ENCODE measurements at regions not wholly inside any gene's neighbourhood (a gene's known extent, or its start where the extent isn't known, plus 50 kb on each side); places are given as distances from the start of the nearest gene placed in this dataset.
"Not testable (repeated sequence)": the region's sequence is repeated elsewhere in the genome, so short reads cannot be mapped to it uniquely, and the experiment has no call there.

DNA sequence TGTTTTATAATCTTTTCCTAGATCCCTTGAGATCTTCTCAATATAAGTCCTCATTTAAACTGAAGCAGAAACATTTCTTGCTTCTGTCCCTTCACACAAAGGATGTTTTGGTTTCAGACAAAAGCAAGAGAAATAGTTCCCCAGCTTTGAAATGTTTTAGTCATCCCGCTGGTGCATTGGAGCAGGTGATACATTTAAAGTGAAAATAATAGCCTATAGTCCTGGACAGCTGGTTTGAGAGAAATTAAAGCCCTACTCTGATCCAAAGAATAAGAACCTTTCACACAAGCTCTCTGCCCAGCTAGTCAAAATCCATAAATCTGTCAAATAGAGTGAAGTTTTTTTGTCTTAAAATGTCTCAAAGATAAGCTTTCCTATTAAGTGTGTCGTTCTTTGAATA lies 79.4 kb downstream of the LUZP4 start:
- no peaks in the 10 kb centered on the region for H3K27me3 ChIP-seq (ENCODE audit: control insufficient read depth in 3 of 3, insufficient read depth in 3 of 3, low read length in 3 of 3)

DNA sequence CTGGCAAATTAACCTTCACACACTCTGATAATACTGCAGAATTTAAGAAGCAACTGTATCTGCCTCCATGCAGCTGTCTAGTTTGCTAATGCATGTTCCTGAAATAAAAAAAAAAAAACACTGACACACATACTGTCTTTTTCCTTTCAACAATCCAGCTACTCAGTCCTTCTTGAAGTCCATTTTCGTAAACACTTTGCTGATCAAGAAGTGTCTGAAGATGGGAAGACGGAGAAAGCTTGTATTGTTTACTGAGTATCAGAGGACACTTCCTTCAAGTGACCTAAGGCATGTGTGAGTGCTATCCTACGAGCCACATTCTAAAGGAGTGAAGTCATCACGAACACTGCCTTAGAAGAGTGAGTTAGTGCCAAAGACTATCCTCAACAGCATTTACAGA lies 82.6 kb downstream of the LUZP4 start:
- no peaks in the 10 kb centered on the region for H3K9me3 ChIP-seq (ENCODE audit: control insufficient read depth in 3 of 3, low read length in 3 of 3)
- no peaks in the 10 kb centered on the region for H3K27me3 ChIP-seq (ENCODE audit: control insufficient read depth in 3 of 3, insufficient read depth in 3 of 3, low read length in 3 of 3)
- no peak overlapping the region for H3K4me3 ChIP-seq (ENCODE audit: low read length in 3 of 3)
- no peaks in the 10 kb centered on the region for H3K36me3 ChIP-seq (ENCODE audit: control insufficient read depth in 3 of 3, insufficient read depth in 3 of 3, low read length in 3 of 3)
- peaks cover 0 to 4% (median 4%) of the 10 kb centered on the region in 3 donors for H3K4me1 ChIP-seq (ENCODE audit: control insufficient read depth in 3 of 3, insufficient read depth in 3 of 3, low read length in 3 of 3)
- no peak overlapping the region for H3K27ac ChIP-seq (ENCODE audit: low read depth, low read length)
- no peak overlapping the region for H3K9ac ChIP-seq (ENCODE audit: low read depth in 1 of 3, low read length in 3 of 3)

More for the DNA sequence above, 79.4 kb downstream of the LUZP4 start:
- Histone ChIP-seq H3K4me1 (ENCODE audit: control insufficient read depth in 3 of 3, insufficient read depth in 3 of 3, low read length in 3 of 3) (peaks cover 0 to 4% (median 4%) of the 10 kb centered on the region in 3 donors), H3K36me3 (ENCODE audit: control insufficient read depth in 3 of 3, insufficient read depth in 3 of 3, low read length in 3 of 3) (no peaks in the 10 kb centered on the region), H3K9ac (ENCODE audit: low read depth in 1 of 3, low read length in 3 of 3) (no peak overlapping the region), H3K9me3 (ENCODE audit: control insufficient read depth in 3 of 3, low read length in 3 of 3) (no peaks in the 10 kb centered on the region), H3K4me3 (ENCODE audit: low read length in 3 of 3) (no peak overlapping the region), H3K27ac (ENCODE audit: low read depth, low read length) (no peak overlapping the region)

DNA sequence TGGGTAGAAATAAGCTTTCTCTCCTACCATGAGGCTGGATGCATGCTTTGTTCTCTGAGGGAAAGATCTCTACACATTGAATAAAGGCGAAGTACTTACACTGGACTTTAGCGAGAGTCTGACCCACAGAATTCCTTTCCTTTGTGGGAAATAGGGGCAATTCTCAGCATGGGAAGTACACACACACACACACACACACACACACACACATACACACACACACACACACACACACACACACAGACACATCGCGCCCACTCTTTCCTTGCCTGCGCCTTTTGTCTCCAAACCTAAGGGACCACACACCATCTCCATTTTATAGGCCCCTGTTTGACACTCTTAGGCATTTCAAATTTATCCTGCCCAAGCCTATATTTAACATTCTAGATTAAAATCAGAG lies 83.8 kb downstream of the LUZP4 start:
- no peaks in the 10 kb centered on the region for H3K27me3 ChIP-seq (ENCODE audit: control insufficient read depth in 3 of 3, insufficient read depth in 3 of 3, low read length in 3 of 3)
- H3K4me1 ChIP-seq (ENCODE audit: control insufficient read depth in 3 of 3, insufficient read depth in 3 of 3, low read length in 3 of 3): peaks cover 0 to 4% (median 4%) of the 10 kb centered on the region in 3 donors
- H3K9me3 ChIP-seq (ENCODE audit: control insufficient read depth in 3 of 3, low read length in 3 of 3): no peaks in the 10 kb centered on the region
- no peak overlapping the region for H3K4me3 ChIP-seq (ENCODE audit: low read length in 3 of 3)
- no peak overlapping the region for H3K9ac ChIP-seq (ENCODE audit: low read depth in 1 of 3, low read length in 3 of 3)
- H3K36me3 ChIP-seq (ENCODE audit: control insufficient read depth in 3 of 3, insufficient read depth in 3 of 3, low read length in 3 of 3): no peaks in the 10 kb centered on the region
- no peak overlapping the region for H3K27ac ChIP-seq (ENCODE audit: low read depth, low read length)

DNA sequence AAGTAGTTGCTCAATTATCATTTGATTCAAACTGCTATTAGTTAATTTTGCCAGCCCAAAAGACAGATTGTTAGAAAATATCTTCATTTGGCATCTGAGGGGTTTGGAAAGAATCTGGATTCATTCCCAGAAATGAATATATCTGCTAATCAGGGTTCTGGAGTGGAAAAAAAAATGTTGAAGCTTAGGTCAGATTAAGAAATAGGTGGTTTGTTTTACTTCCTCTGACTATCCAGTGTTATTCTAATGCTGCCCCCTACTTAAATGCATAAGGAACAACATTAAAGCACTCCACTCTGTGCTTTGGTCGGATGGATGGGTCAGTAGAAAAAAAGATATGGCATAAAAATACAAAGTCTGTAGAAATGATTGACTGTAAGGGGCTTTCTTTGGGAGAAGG lies 89.0 kb downstream of the LUZP4 start:
- Histone ChIP-seq H3K27ac (ENCODE audit: low read depth, low read length) (no peak overlapping the region), H3K9ac (ENCODE audit: low read depth in 1 of 3, low read length in 3 of 3) (no peak overlapping the region), H3K27me3 (ENCODE audit: control insufficient read depth in 3 of 3, insufficient read depth in 3 of 3, low read length in 3 of 3) (no peaks in the 10 kb centered on the region)

DNA sequence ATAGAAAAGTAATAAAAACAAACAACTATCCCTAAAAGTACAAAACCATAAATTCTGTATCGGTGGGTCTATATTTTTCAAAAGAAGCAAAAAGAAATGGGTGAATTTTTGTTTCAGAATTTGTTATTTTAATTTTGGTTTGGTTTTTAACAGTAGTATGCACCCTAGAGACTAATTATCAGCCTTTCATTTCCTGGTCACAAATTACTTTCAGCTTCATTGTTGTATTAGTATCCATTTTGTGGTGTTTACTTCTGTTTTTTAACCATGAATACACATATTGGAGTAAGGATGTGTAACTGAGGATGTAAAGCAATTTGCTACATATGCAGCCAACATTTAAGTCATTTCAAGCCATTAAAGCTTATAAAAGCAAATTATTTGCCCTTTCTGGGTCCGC lies 97.8 kb downstream of the LUZP4 start:
- Histone ChIP-seq H3K4me1 (ENCODE audit: control insufficient read depth in 3 of 3, insufficient read depth in 3 of 3, low read length in 3 of 3) (no peaks in the 10 kb centered on the region), H3K27ac (ENCODE audit: low read depth, low read length) (no peak overlapping the region), H3K9ac (ENCODE audit: low read depth in 1 of 3, low read length in 3 of 3) (no peak overlapping the region), H3K4me3 (ENCODE audit: low read length in 3 of 3) (no peak overlapping the region), H3K27me3 (ENCODE audit: control insufficient read depth in 3 of 3, insufficient read depth in 3 of 3, low read length in 3 of 3) (no peaks in the 10 kb centered on the region), H3K36me3 (ENCODE audit: control insufficient read depth in 3 of 3, insufficient read depth in 3 of 3, low read length in 3 of 3) (no peaks in the 10 kb centered on the region), H3K9me3 (ENCODE audit: control insufficient read depth in 3 of 3, low read length in 3 of 3) (no peaks in the 10 kb centered on the region)

More for the DNA sequence above, 89.0 kb downstream of the LUZP4 start:
- H3K4me3 ChIP-seq (ENCODE audit: low read length in 3 of 3): no peak overlapping the region
- H3K9me3 ChIP-seq (ENCODE audit: control insufficient read depth in 3 of 3, low read length in 3 of 3): no peaks in the 10 kb centered on the region
- H3K4me1 ChIP-seq (ENCODE audit: control insufficient read depth in 3 of 3, insufficient read depth in 3 of 3, low read length in 3 of 3): no peaks in the 10 kb centered on the region
- no peaks in the 10 kb centered on the region for H3K36me3 ChIP-seq (ENCODE audit: control insufficient read depth in 3 of 3, insufficient read depth in 3 of 3, low read length in 3 of 3)

DNA sequence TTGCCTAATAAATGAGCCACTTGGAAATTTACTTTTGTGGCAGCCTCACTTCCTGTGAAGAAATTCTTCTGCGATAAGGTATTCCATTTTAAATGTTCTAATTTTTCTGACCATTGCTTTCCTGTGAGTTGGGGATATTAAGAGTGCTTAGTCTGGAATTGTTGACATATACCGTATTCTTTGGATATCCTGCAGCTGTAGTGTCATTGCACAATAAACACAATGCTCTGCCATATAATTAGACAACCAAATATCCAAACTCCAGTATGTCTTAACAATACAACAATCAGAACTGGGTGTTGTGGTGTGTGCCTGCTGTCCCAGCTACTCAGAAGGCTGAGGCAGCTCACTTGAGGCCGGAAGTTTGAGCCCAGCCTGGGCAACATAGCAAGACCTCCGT lies 99.4 kb downstream of the LUZP4 start:
- Histone ChIP-seq H3K4me1 (ENCODE audit: control insufficient read depth in 3 of 3, insufficient read depth in 3 of 3, low read length in 3 of 3) (no peaks in the 10 kb centered on the region), H3K27me3 (ENCODE audit: control insufficient read depth in 3 of 3, insufficient read depth in 3 of 3, low read length in 3 of 3) (no peaks in the 10 kb centered on the region), H3K4me3 (ENCODE audit: low read length in 3 of 3) (no peak overlapping the region), H3K36me3 (ENCODE audit: control insufficient read depth in 3 of 3, insufficient read depth in 3 of 3, low read length in 3 of 3) (no peaks in the 10 kb centered on the region), H3K9ac (ENCODE audit: low read depth in 1 of 3, low read length in 3 of 3) (no peak overlapping the region), H3K27ac (ENCODE audit: low read depth, low read length) (no peak overlapping the region), H3K9me3 (ENCODE audit: control insufficient read depth in 3 of 3, low read length in 3 of 3) (no peaks in the 10 kb centered on the region)

DNA sequence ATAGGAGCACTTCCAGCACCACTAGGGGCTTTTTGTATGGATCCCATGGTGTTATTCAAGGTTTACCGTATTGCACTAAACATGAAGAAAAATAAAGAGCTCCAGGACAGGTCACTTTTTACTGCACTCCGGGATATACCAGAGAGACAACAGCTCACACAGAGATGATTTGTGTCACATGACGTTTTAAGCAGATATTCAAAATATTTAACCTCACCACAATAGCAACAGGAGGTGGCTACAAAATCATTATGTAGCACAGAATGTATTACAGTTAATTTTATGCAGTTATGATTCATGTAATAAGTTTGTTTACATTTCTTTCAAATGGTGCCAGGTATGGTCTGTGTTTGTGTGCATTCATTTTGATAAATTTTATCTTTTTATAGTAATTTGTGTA lies 100.6 kb downstream of the LUZP4 start:
- no peak overlapping the region for H3K9ac ChIP-seq (ENCODE audit: low read depth in 1 of 3, low read length in 3 of 3)
- H3K27ac ChIP-seq (ENCODE audit: low read depth, low read length): no peak overlapping the region
- no peaks in the 10 kb centered on the region for H3K9me3 ChIP-seq (ENCODE audit: control insufficient read depth in 3 of 3, low read length in 3 of 3)
- H3K36me3 ChIP-seq (ENCODE audit: control insufficient read depth in 3 of 3, insufficient read depth in 3 of 3, low read length in 3 of 3): no peaks in the 10 kb centered on the region
- no peak overlapping the region for H3K4me3 ChIP-seq (ENCODE audit: low read length in 3 of 3)
- no peaks in the 10 kb centered on the region for H3K4me1 ChIP-seq (ENCODE audit: control insufficient read depth in 3 of 3, insufficient read depth in 3 of 3, low read length in 3 of 3)
- H3K27me3 ChIP-seq (ENCODE audit: control insufficient read depth in 3 of 3, insufficient read depth in 3 of 3, low read length in 3 of 3): no peaks in the 10 kb centered on the region

DNA sequence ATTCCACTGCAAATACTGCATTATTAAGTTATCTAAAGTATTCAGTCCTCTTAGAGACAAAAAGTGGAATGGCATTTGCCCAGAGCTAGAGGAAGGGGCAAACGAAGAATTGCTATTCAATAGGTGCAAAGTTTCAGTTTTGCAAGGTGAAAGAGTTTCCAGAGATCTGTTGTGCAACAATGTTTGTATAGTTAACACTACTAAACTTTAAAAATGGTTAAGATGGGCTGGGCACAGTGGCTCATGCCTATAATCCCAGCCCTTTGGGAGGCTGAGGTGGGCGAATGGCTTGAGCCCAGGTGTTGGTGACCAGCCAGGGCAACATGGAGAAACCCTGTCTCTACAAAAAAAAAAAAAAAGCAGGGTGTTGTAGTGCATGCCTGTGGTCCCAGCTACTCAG lies 102.5 kb downstream of the LUZP4 start:
- H3K9ac ChIP-seq (ENCODE audit: low read depth in 1 of 3, low read length in 3 of 3): no peak overlapping the region
- no peaks in the 10 kb centered on the region for H3K4me1 ChIP-seq (ENCODE audit: control insufficient read depth in 3 of 3, insufficient read depth in 3 of 3, low read length in 3 of 3)
- H3K36me3 ChIP-seq (ENCODE audit: control insufficient read depth in 3 of 3, insufficient read depth in 3 of 3, low read length in 3 of 3): no peaks in the 10 kb centered on the region
- H3K27ac ChIP-seq (ENCODE audit: low read depth, low read length): no peak overlapping the region
- peaks cover 0 to 3% (median 0%) of the 10 kb centered on the region in 3 donors for H3K27me3 ChIP-seq (ENCODE audit: control insufficient read depth in 3 of 3, insufficient read depth in 3 of 3, low read length in 3 of 3)
- H3K4me3 ChIP-seq (ENCODE audit: low read length in 3 of 3): no peak overlapping the region
- no peaks in the 10 kb centered on the region for H3K9me3 ChIP-seq (ENCODE audit: control insufficient read depth in 3 of 3, low read length in 3 of 3)

DNA sequence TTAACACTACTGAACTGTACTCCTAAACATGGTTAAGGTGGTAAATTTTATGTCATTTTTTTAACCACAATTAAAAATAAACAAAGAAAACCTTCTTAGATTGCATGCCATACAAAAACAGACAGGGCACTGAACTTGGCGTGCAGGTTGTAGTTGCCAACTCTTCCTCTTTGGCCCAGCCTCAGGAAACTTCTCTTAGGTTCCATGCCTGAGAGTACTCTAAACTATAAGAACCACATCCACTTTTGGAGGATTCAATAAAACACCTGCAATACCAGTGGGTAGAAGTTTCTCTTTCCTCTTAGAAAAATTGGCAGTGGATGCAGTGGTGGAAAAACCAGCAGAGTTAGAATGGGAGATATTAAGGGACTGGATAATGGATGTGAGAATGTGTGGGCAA lies 103.4 kb downstream of the LUZP4 start:
- Histone ChIP-seq H3K4me1 (ENCODE audit: control insufficient read depth in 3 of 3, insufficient read depth in 3 of 3, low read length in 3 of 3) (no peaks in the 10 kb centered on the region), H3K9ac (ENCODE audit: low read depth in 1 of 3, low read length in 3 of 3) (no peak overlapping the region), H3K4me3 (ENCODE audit: low read length in 3 of 3) (no peak overlapping the region), H3K36me3 (ENCODE audit: control insufficient read depth in 3 of 3, insufficient read depth in 3 of 3, low read length in 3 of 3) (no peaks in the 10 kb centered on the region), H3K27ac (ENCODE audit: low read depth, low read length) (no peak overlapping the region), H3K9me3 (ENCODE audit: control insufficient read depth in 3 of 3, low read length in 3 of 3) (no peaks in the 10 kb centered on the region), H3K27me3 (ENCODE audit: control insufficient read depth in 3 of 3, insufficient read depth in 3 of 3, low read length in 3 of 3) (peaks cover 0 to 3% (median 0%) of the 10 kb centered on the region in 3 donors)

DNA sequence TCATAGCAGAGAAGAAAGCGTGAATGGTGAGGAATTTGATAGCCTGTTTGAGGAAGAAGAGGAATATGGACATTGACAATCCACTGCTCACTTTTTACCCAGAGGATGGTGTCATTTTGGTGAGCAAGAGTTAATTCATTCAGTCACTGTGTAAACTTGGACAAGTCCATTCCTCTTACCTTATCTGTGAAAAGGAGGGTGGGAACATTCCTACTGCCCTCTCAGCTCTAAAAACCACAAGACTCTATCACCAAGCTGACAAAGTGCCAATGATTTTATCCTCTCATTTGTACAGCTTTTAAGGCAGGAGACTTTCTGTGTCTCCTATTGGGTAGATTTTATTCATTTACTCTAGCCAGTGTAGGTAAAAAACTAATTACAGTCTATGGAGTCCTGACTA lies 103.8 kb downstream of the LUZP4 start:
- no peaks in the 10 kb centered on the region for H3K4me1 ChIP-seq (ENCODE audit: control insufficient read depth in 3 of 3, insufficient read depth in 3 of 3, low read length in 3 of 3)
- no peak overlapping the region for H3K9ac ChIP-seq (ENCODE audit: low read depth in 1 of 3, low read length in 3 of 3)
- no peak overlapping the region for H3K4me3 ChIP-seq (ENCODE audit: low read length in 3 of 3)
- no peaks in the 10 kb centered on the region for H3K36me3 ChIP-seq (ENCODE audit: control insufficient read depth in 3 of 3, insufficient read depth in 3 of 3, low read length in 3 of 3)
- H3K9me3 ChIP-seq (ENCODE audit: control insufficient read depth in 3 of 3, low read length in 3 of 3): no peaks in the 10 kb centered on the region
- peaks cover 0 to 3% (median 0%) of the 10 kb centered on the region in 3 donors for H3K27me3 ChIP-seq (ENCODE audit: control insufficient read depth in 3 of 3, insufficient read depth in 3 of 3, low read length in 3 of 3)
- H3K27ac ChIP-seq (ENCODE audit: low read depth, low read length): no peak overlapping the region

DNA sequence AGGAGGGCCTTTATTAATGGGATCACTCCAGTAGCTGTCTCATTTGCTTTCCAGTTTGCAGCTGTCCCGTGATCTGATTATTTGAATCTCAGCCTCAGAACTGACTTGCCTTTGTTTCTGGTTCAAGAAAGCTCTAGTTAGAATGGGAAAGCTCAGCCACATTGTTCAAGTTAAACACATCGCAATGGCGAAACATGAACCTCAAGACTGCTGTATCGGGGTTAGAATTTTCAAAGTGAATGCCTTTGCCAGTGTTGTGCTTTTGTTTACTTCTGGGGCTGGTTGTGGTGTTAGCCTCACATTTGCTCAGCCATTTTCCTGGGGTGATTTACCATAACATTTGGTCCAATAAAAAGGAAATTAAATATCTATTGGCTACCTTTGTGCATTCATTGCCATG lies 105.3 kb downstream of the LUZP4 start:
- not testable (repeated sequence) for H3K36me3 ChIP-seq (ENCODE audit: control insufficient read depth in 3 of 3, insufficient read depth in 3 of 3, low read length in 3 of 3); H3K9ac ChIP-seq (ENCODE audit: low read depth in 1 of 3, low read length in 3 of 3); H3K27me3 ChIP-seq (ENCODE audit: control insufficient read depth in 3 of 3, insufficient read depth in 3 of 3, low read length in 3 of 3); H3K4me3 ChIP-seq (ENCODE audit: low read length in 3 of 3); H3K27ac ChIP-seq (ENCODE audit: low read depth, low read length); H3K4me1 ChIP-seq (ENCODE audit: control insufficient read depth in 3 of 3, insufficient read depth in 3 of 3, low read length in 3 of 3); H3K9me3 ChIP-seq (ENCODE audit: control insufficient read depth in 3 of 3, low read length in 3 of 3)

Data from skeletal muscle tissue (tissue), 3 donors.